Liver (tissue), 7 donors: ENCODE measurements at regions not wholly inside any gene's neighbourhood (a gene's known extent, or its start where the extent isn't known, plus 50 kb on each side); places are given as distances from the start of the nearest gene placed in this dataset.

Source experiments
- DNase-seq: peaks from one replicate; pipeline ENCODE4 v3.0.0-alpha.2; 2017; ENCODE audit warnings: low spot score
- H3K27ac ChIP-seq, 2 donors: one replicate each; pipeline ENCODE4 v1.7.0; 2013; ENCODE audit warnings: inconsistent platforms in 2 of 2, low read length in 2 of 2, control low read depth in 1 of 2, low read depth in 1 of 2, mild to moderate bottlenecking in 1 of 2
- H3K27me3 ChIP-seq, 4 donors: one replicate each; pipeline versions ENCODE4 v1.6.1 to v1.7.0; 2013; ENCODE audit warnings: low read length in 3 of 4, inconsistent platforms in 1 of 4, mild to moderate bottlenecking in 1 of 4, moderate library complexity in 1 of 4; ENCODE audit not compliant: control insufficient read depth in 4 of 4, insufficient read depth in 4 of 4
- H3K36me3 ChIP-seq, 4 donors: one replicate each; pipeline versions ENCODE4 v1.6.1 to v1.7.0; 2013; ENCODE audit warnings: low read length in 3 of 4, mild to moderate bottlenecking in 3 of 4, low read depth in 1 of 4, moderate library complexity in 1 of 4; ENCODE audit not compliant: control insufficient read depth in 4 of 4, insufficient read depth in 3 of 4
- H3K4me1 ChIP-seq, 4 donors: one replicate each; pipeline versions ENCODE4 v1.6.1 to v1.7.0; 2013; ENCODE audit warnings: low read length in 3 of 4, mild to moderate bottlenecking in 3 of 4, moderate library complexity in 1 of 4; ENCODE audit not compliant: control insufficient read depth in 4 of 4, insufficient read depth in 4 of 4
- H3K4me3 ChIP-seq, 3 donors: one replicate each; pipeline versions ENCODE4 v1.6.1 to v1.7.0; 2013; ENCODE audit warnings: low read length in 3 of 3, control low read depth in 1 of 3, low read depth in 1 of 3, mild to moderate bottlenecking in 1 of 3
- H3K9ac ChIP-seq, 2 donors: one replicate each; pipeline ENCODE4 v1.7.0; 2013; ENCODE audit warnings: low read length in 2 of 2, mild to moderate bottlenecking in 2 of 2, moderate library complexity in 2 of 2, control low read depth in 1 of 2, low read depth in 1 of 2
- H3K9me3 ChIP-seq, 4 donors: one replicate each; pipeline versions ENCODE4 v1.6.1 to v1.7.0; 2013; ENCODE audit warnings: low read length in 3 of 4; ENCODE audit not compliant: control insufficient read depth in 4 of 4
- EGR1 ChIP-seq, 2 donors: IDR thresholded peaks; 2 replicates each; pipeline ENCODE4 v1.6.1; 2016 to 2018; ENCODE audit warnings: antibody characterized with exemption in 2 of 2, low read depth in 2 of 2
- FOXA1 ChIP-seq: IDR thresholded peaks from 2 replicates; pipeline ENCODE4 v1.6.1; 2016; ENCODE audit warnings: antibody characterized with exemption
- FOXA2 ChIP-seq: IDR thresholded peaks from 2 replicates; pipeline ENCODE4 v1.6.1; 2016; ENCODE audit warnings: antibody characterized with exemption
- HNF4G ChIP-seq: IDR thresholded peaks from 2 replicates; pipeline ENCODE4 v1.6.1; 2016; ENCODE audit warnings: antibody characterized with exemption
- JUND ChIP-seq, 2 donors: IDR thresholded peaks; 2 replicates each; pipeline ENCODE4 v1.6.1; 2016; ENCODE audit warnings: antibody characterized with exemption in 2 of 2
- NR2F2 ChIP-seq: IDR thresholded peaks from 2 replicates; pipeline ENCODE4 v1.6.1; 2016; ENCODE audit warnings: antibody characterized with exemption
- RXRA ChIP-seq, 2 donors: IDR thresholded peaks; 2 replicates each; pipeline ENCODE4 v1.6.1; 2017 to 2018; ENCODE audit warnings: antibody characterized with exemption in 2 of 2, mild to moderate bottlenecking in 1 of 2
- SP1 ChIP-seq: IDR thresholded peaks from 2 replicates; pipeline ENCODE4 v1.6.1; 2018; ENCODE audit warnings: antibody characterized with exemption, mild to moderate bottlenecking
- TAF1 ChIP-seq: conservative IDR thresholded peaks from 2 replicates; pipeline ENCODE4 v1.6.1; 2016; ENCODE audit warnings: antibody characterized with exemption, mild to moderate bottlenecking
- YY1 ChIP-seq: IDR thresholded peaks from 2 replicates; pipeline ENCODE4 v1.6.1; 2016; ENCODE audit warnings: antibody characterized with exemption, mild to moderate bottlenecking
- TF ChIP-seq, protein P1 (sequence below): IDR thresholded peaks from 2 replicates; pipeline ENCODE4 v1.6.1; 2016; ENCODE audit warnings: antibody characterized with exemption, mild to moderate bottlenecking
- TF ChIP-seq, protein P2 (sequence below): IDR thresholded peaks from 2 replicates; pipeline ENCODE4 v1.6.1; 2016; ENCODE audit warnings: antibody characterized with exemption
- TF ChIP-seq, protein P3 (sequence below): IDR thresholded peaks from 2 replicates; pipeline ENCODE4 v1.6.1; 2016; ENCODE audit warnings: antibody characterized with exemption
- TF ChIP-seq, protein P4 (sequence below): fragments of 150-350 bp; IDR thresholded peaks from 2 replicates; pipeline ENCODE4 v1.5.1; 2017; ENCODE audit warnings: improper control_type of control experiment, low read depth, low read length; ENCODE audit not compliant: missing input control
- TF ChIP-seq, protein P5 (sequence below): IDR thresholded peaks from 2 replicates; pipeline ENCODE4 v1.6.1; 2016; ENCODE audit warnings: antibody characterized with exemption
- donor health status: healthy.
- donor health status: healthy.
- donor health status: healthy.
- donor health status: healthy.

DNA sequence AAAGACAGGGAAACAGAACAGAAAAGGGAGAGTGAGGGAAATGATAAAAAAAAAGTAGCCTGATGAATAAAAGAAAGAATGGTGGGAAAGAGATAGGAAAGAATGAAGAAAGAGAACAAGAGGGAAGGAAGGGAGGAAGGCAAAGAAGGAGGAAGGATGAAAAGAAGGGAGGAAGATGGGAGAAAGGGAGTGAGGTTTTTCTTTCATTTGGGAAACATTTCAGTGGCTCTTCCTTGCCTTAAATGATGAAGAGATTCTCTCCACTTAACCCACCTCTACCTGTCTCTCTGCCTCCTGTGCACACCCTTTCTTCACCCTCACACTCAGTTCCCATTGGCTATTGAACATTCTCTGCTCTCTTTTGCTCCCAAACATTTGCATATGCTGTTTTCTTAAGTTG lies 222.1 kb upstream of the DEFB112 start:
- TF ChIP-seq, protein P1, sequence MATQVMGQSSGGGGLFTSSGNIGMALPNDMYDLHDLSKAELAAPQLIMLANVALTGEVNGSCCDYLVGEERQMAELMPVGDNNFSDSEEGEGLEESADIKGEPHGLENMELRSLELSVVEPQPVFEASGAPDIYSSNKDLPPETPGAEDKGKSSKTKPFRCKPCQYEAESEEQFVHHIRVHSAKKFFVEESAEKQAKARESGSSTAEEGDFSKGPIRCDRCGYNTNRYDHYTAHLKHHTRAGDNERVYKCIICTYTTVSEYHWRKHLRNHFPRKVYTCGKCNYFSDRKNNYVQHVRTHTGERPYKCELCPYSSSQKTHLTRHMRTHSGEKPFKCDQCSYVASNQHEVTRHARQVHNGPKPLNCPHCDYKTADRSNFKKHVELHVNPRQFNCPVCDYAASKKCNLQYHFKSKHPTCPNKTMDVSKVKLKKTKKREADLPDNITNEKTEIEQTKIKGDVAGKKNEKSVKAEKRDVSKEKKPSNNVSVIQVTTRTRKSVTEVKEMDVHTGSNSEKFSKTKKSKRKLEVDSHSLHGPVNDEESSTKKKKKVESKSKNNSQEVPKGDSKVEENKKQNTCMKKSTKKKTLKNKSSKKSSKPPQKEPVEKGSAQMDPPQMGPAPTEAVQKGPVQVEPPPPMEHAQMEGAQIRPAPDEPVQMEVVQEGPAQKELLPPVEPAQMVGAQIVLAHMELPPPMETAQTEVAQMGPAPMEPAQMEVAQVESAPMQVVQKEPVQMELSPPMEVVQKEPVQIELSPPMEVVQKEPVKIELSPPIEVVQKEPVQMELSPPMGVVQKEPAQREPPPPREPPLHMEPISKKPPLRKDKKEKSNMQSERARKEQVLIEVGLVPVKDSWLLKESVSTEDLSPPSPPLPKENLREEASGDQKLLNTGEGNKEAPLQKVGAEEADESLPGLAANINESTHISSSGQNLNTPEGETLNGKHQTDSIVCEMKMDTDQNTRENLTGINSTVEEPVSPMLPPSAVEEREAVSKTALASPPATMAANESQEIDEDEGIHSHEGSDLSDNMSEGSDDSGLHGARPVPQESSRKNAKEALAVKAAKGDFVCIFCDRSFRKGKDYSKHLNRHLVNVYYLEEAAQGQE: no peak
- TF ChIP-seq, protein P2, sequence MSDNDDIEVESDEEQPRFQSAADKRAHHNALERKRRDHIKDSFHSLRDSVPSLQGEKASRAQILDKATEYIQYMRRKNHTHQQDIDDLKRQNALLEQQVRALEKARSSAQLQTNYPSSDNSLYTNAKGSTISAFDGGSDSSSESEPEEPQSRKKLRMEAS: no peak
- TF ChIP-seq EGR1 (IDR thresholded peaks at IDR 0.05; ENCODE audit: low read depth in 2 of 2) (no peak), YY1 (no peak), SP1 (no peak), FOXA1 (no peak), JUND (IDR thresholded peaks at IDR 0.05) (no peak), RXRA (IDR thresholded peaks at IDR 0.05) (no peak), NR2F2 (no peak), HNF4G (no peak)
- TF ChIP-seq, protein P3, sequence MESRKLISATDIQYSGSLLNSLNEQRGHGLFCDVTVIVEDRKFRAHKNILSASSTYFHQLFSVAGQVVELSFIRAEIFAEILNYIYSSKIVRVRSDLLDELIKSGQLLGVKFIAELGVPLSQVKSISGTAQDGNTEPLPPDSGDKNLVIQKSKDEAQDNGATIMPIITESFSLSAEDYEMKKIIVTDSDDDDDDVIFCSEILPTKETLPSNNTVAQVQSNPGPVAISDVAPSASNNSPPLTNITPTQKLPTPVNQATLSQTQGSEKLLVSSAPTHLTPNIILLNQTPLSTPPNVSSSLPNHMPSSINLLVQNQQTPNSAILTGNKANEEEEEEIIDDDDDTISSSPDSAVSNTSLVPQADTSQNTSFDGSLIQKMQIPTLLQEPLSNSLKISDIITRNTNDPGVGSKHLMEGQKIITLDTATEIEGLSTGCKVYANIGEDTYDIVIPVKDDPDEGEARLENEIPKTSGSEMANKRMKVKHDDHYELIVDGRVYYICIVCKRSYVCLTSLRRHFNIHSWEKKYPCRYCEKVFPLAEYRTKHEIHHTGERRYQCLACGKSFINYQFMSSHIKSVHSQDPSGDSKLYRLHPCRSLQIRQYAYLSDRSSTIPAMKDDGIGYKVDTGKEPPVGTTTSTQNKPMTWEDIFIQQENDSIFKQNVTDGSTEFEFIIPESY: no peak
- TF ChIP-seq, protein P4, sequence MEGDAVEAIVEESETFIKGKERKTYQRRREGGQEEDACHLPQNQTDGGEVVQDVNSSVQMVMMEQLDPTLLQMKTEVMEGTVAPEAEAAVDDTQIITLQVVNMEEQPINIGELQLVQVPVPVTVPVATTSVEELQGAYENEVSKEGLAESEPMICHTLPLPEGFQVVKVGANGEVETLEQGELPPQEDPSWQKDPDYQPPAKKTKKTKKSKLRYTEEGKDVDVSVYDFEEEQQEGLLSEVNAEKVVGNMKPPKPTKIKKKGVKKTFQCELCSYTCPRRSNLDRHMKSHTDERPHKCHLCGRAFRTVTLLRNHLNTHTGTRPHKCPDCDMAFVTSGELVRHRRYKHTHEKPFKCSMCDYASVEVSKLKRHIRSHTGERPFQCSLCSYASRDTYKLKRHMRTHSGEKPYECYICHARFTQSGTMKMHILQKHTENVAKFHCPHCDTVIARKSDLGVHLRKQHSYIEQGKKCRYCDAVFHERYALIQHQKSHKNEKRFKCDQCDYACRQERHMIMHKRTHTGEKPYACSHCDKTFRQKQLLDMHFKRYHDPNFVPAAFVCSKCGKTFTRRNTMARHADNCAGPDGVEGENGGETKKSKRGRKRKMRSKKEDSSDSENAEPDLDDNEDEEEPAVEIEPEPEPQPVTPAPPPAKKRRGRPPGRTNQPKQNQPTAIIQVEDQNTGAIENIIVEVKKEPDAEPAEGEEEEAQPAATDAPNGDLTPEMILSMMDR: no peak
- H3K9ac ChIP-seq: no peak overlapping the region
- H3K4me1 ChIP-seq: no peaks in the 10 kb centered on the region
- DNase-seq: no peak
- H3K36me3 ChIP-seq: no peaks in the 10 kb centered on the region
- no peak overlapping the region for H3K27ac ChIP-seq
- H3K27me3 ChIP-seq: no peaks in the 10 kb centered on the region
- H3K4me3 ChIP-seq: no peak overlapping the region
- H3K9me3 ChIP-seq: no peaks in the 10 kb centered on the region

DNA sequence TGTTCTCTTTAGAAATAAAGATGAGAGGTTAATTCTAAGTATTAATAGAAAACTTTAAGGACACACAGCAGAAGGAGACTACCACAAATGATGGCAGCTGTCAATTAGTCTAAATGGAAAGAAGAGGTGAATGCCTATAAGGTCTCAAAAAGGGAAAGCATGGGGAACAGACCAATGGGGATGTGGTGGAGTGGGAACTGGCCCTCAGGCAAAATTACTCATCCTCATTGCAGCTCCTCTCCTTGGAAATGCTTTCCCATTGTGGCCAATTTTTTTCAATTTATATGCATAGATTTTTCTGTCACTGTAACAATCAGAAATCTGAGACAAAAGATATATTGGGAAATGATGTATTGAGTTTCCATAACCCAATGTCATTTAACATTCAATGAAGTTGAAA lies 222.9 kb upstream of the DEFB112 start:
- Histone ChIP-seq H3K4me1 (no peaks in the 10 kb centered on the region), H3K27ac (no peak overlapping the region), H3K4me3 (no peak overlapping the region), H3K36me3 (no peaks in the 10 kb centered on the region), H3K9me3 (no peaks in the 10 kb centered on the region), H3K27me3 (no peaks in the 10 kb centered on the region), H3K9ac (no peak overlapping the region)
- TF ChIP-seq TAF1 (no peak), HNF4G (no peak), RXRA (IDR thresholded peaks at IDR 0.05) (no peak), FOXA2 (no peak)
- TF ChIP-seq, protein P5, sequence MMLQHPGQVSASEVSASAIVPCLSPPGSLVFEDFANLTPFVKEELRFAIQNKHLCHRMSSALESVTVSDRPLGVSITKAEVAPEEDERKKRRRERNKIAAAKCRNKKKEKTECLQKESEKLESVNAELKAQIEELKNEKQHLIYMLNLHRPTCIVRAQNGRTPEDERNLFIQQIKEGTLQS: no peak
- no peak for DNase-seq
